Colon (tissue), 2 donors: ENCODE measurements at regions not wholly inside any gene's neighbourhood (a gene's known extent, or its start where the extent isn't known, plus 50 kb on each side); places are given as distances from the start of the nearest gene placed in this dataset.

ENCODE experiments used
- FAIRE-seq: peaks from 2 replicates; lab custom pipeline; 2012; peaks lifted over from hg19 to GRCh38; lab: Jason Lieb, UNC
- donor health status: control.
- donor health status: control.

DNA sequence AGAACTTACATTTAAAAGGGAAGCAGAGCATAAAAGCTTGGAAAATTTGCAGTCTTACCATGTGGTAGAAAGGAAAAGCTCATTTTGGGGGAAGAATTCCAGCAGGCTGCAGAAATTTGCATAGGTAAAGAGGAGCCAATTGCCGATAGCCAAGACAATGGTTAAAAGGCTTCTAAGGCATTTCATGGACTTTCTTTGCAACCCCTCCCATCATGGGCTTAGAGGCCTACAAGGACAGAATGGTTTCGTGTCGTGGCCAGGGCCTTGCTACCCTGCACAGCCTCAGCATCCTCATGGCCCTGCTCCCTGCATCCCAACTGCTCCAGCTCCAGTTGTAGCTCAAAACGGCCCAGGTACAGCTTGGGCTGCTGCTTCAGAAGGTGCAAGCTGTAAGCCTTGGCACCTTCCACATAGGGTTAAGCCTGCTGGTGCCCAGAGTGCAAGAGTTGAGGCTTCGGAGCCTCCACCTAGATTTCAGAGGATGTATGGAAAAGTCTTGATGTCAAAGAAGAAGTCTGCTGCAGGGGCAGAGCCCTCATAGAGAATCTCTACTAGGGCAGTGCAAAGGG, 420.3 kb downstream of the PCDH17 start:
- no peak for FAIRE-seq

DNA sequence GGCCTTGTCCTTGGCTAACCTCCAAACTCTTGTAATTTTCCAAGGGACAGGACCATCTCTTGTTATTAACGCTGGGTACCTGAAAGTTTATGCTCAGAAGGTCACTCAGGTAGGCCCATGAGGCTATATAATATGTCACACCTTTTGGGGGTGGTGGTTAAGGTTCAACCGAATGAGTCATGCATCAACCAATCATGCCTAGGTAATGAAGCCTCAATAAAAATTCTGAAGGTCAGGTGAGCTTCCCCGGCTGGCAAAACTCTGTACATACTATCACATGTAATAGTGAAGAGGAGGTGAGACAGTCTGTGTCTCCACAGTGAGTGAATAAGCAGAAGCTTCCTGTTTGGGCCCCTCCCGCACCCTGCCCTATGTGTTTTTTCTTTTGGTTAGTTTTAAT, 424.9 kb downstream of the PCDH17 start:
- FAIRE-seq, result no peak

DNA sequence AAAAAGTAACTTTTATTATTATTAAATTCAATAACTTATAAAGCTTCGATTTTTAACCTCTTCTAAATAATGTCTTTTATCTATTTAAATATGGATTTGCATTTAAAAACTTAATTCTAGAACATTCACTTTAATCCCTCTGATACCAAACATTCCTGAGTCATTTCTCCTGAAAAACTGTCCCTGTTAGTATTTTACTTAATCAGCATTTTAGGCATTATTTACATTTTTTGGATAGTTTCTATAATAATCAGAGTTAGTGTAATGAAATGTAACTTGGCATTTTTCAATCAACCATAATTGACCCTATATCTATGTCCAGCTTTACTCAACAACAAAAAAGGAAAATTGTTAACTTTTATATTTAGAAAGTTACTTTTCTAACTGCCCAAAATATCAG, 428.1 kb downstream of the PCDH17 start:
- FAIRE-seq, result no peak

DNA sequence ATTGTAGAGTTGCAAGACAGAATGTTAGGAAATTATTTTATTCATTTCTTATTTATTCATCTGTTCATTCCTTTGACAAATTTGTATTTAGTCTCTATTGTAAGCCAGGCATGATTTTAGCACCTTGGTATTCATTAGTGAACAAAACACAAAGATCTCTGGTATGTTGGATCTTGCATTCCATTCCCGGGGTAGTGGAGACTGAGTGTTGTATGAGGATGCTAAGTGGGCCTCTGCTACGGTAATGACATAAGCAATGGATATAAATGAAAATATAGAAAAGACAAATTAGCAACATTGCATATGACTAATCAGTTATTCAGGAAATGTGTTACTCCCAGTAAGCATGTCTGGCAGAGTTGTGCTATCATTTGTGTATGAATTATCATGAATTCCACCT, 449.3 kb downstream of the PCDH17 start:
- FAIRE-seq, result no peak

DNA sequence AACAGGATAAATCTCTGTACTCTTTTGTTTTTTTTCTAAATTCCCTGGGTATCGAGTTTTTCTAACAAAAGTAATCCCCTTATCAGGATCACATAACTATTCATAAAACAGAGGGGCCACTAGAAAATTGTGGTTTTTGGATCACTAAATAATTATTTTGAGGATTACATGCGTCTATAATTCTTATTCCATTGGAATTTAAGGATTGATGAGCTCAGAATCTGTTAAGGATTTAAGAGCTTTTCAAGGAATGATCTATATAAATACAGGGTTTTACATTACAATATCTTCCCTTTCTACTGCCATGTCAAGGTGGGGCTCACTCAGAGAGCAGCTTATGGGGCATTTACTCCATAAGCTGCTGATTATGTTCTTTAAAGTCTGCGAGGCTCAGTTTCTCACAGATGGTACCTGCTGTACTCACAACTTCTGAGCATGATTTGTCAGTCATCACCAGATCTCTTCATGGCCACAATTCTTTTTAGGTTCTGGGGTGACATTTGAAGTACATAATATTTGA, 449.8 kb downstream of the PCDH17 start:
- FAIRE-seq, result no peak

DNA sequence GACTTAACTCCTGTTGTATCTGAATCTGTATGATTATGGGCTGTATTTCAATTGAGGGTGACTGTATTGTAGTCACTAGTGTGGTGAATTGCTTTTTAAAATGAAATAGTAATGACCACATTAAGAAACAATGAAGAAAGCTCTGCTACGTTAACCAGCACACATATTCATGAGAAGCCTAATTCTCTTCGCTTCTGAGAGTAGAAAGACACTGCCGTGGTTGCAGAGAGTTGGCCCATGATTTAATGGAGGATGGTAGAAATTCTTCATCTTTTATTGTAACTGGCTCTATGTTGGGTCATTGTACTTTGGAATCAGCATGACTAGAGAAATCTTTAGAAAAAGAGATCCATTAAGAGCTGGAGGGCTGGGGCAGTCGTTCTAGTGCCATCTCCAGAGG, 451.5 kb downstream of the PCDH17 start:
- FAIRE-seq, result no peak

DNA sequence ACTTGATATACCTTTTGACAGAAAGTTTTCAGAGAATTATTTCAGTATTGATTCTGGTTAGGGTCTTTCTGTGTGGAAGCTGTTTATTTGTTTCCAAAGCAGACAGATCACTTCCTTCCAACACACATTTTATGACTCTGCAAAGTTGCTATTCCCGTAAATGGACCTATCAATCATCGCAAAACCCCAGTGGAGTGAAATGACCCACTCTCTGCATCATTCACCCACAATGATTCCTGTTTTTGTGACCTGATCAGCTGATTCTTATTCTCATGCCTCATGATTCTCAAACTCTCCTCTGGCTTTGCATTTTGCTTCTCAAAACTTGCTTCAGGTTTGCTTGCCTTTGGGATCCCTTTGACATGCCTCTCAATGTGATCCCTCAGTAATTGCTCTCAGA, 453.7 kb downstream of the PCDH17 start:
- FAIRE-seq, result no peak

DNA sequence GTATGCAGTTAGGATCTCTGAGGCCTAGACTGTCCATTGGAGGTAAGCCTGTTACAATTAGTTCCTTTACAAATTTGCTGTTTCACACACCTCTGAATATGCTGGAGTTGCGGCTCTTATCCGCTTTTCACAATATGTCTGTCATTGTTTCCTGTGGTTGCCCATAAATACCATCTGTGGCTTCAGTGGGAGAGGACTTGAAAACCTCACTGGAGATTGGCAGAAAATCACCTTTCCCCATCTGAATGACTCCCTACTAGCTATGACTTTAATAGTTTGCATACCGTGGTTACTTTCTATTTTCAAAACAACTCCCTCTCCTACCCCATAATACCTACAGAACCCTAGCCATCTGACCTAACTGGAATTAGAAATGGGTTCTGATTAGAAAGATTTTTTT, 454.3 kb downstream of the PCDH17 start:
- FAIRE-seq, result no peak

DNA sequence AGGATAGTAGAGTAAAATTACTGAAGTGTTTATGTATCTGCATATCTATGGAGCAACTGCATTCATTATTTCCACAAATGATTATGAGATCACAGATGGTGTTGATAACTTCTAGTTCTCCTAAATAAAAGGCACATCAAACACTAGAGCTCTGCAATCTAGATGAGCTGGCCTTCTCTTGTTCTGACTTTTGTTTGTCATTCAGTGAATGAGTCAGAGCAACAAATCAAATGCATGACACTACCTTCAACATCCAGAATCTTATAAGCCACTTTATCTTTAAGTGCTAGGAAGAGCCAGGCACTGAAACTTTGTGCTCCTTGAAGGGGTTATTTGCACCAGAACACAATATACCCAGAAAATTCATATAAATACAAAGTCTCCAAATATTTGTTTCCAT, 456.0 kb downstream of the PCDH17 start:
- FAIRE-seq, result no peak

DNA sequence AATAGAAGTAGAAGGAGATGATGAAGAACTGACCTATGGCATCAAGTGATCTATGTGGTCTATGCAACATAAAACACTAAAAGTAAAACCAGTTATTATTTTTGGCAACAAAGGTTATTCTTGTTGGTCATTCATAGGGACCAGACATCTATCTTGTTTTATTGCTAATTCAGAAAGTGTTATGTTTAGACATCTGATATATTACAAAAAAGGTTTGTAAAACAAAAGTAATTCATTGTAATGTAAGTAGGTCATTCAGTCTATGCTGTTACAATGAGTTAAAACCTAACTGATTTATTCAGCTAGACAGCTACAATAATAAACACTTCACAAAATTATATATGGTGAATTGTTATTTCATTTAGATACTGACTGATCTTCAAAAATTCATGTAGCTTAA, 461.9 kb downstream of the PCDH17 start:
- peak; percentile 28 for FAIRE-seq

DNA sequence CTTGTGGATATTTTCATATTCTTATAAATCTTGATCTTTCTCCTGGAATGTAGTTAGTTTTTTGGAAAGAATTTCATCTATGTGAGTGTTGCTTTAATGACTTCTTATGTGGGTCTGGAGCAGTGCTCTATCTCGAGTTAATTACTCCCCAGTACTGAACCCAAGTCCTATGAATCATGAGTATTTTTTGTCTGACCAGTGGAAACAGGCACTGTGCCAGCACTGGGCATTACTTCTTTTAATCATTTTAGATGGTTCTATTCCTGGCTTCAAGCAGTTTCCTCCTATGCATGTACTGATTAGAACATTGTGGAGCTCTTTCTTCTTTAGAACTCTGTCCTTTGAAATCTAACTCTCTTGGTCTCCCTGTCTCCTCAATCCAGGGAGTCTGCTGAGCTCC, 466.3 kb downstream of the PCDH17 start:
- no peak for FAIRE-seq

DNA sequence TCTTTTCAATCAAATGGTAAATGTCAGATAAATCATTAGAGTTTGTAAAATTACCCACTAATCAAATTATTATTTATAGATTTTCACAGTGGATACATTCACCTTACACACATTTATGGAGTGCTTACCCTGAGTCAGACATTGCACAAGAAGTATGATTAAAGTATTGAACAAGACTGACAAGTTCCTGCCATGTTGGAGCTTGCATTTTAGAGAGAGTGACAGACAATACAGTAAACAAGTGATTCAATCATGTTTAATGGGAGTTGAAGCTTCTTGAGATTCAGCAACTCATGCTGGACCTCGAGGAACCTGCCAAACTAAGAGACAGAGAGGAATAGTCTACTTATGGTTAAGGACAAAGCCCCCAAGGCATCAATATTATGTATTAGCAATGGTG, 487.8 kb downstream of the PCDH17 start:
- no peak for FAIRE-seq

DNA sequence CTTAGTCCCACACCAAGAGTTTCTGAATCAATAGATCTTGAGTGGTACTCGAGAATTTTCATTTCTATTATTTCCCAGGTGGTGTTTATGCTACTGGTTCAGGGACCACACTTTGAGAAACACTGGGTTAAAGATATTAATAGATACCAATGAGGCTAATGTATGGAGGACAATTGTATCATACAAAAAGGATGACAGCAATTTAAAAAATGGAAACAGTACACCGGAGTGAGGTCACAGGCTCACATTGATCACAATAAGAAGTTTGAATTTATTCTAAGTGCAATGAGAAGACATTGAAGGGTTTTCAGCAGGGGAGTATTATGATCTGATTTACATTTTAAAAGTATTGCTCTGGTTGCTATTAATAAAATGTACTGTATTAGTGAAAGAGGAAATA, 488.3 kb downstream of the PCDH17 start:
- no peak for FAIRE-seq

DNA sequence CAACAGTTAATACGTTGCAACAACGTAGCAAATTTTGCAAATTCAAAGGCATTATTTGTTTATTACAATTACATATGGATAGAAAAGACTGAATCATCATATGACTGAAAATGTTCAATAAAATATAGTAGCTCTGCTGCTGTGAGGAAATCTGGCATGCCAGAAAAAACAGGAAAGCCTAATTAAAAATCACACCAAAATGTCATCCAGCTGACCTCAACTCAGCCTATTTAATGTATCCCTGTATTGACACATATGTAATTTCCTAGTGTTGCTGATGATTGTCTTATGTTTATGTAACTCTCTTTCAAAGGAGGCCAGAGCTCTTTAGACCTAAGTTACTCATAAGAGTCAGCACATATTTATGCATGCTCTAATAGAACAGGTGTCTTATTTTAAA, 495.0 kb downstream of the PCDH17 start:
- FAIRE-seq, result no peak

DNA sequence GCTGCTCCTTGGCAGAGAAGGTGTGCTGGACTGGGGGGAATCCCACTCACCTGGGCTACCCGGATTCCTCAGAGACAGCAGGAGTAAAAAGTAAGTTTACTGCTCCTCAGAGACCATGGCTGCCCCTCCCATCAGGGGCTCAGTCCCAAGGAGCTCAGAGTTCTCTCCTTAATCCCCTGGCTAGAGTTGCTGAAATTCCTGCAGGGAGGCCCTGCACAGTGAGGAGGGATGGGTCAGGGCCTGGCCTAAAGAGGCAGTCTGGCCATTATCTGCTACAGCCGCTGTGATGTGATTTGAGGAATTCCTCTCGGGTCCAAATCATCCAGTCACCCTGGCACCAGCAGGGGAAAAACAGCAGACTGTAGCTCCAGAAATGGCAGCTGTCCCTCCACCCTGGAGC, 502.5 kb downstream of the PCDH17 start:
- FAIRE-seq, result no peak

DNA sequence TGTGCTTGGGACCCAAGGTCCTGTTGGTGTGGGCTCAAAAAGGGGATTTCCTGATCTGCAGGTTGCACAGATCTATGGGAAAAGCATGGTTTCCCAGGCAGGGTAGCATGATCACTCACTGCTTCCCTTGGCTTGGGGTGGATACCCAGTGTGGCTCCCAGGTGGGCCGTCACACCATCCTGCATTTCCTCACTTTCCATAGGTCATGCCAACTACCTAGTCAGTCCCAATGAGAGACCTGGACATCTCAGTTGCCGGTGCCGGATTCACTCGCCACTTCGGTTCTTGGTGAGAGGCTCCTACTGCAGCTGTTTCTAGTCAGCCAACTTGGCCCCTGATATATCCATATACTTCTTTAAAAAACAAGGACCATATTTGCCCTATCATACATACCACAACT, 503.0 kb downstream of the PCDH17 start:
- no peak for FAIRE-seq

DNA sequence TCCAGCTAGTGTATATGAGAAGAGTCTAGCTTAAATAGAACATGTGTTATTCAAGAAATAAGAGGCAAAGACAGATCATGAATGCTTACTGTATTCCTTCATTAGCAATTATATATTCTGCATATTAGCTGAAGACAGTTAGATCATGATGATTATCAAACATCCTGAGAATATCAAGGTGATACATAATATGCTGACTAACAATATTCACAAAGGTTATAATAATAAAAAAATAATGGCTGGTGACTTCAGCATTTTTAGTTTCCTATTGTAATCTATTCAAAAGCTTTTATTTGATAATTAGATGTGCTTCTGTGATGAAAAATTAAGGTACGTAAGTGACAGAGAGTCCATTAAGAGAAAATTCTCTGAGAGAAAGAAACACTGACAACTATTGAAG, 511.4 kb downstream of the PCDH17 start:
- FAIRE-seq, result no peak

DNA sequence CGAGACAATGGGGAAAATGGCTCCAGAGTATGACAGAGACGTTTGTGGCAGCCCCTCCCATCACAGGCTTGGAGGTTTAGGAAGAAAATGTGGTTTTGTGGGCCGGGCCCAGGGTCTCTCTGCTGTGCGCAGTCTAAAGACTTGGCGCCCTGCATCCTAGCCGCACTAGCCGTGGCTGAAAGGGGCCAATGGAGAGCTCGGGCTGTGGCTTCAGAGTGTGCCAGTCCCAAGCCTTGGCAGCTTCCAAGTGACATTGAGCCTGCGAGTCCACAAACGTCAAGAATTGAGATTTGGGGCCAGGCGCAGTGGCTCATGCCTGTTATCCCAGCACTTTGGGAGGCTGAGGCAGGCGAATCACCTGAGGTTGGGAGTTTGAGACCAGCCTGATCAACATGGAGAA, 513.1 kb downstream of the PCDH17 start:
- FAIRE-seq, result no peak

DNA sequence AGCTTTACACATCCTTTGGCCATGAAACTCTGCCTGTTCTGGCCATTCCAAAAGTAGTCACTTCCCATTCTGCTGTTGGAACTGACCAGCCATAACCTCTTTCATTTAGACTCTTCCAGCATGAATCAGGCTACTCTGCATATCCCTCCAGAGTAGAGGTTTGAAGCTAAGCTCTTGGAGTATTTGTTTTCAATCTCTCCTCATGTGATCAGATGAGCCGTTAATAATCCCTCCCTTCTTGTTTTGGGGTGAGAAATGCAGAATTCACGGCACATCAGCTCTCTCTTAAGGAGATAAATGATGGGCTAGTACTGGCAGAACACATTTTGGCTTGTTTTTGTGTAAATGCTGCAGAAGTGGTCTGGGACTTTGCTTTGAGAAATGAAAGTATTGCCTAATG, 519.9 kb downstream of the PCDH17 start:
- no peak for FAIRE-seq

DNA sequence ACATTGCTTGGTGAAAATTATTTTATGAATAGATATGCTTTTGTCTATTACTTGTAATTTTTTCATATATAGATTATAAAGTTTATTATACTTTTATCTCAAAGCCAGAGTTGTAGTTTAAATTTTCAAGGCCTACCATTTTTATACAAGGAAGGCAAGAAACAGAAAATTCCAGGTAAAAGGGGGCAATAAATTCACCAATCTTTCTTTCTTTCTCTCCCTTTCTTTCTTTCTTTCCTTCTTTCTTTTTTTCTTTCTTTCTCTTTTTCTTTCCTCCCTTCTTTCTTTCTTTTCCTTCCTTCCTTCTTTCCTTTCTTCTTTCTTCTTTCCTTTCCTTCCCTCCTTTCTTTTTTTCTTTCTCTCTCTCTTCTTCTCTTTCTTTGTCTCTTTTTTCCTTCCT, 529.4 kb downstream of the PCDH17 start:
- FAIRE-seq, result no peak

DNA sequence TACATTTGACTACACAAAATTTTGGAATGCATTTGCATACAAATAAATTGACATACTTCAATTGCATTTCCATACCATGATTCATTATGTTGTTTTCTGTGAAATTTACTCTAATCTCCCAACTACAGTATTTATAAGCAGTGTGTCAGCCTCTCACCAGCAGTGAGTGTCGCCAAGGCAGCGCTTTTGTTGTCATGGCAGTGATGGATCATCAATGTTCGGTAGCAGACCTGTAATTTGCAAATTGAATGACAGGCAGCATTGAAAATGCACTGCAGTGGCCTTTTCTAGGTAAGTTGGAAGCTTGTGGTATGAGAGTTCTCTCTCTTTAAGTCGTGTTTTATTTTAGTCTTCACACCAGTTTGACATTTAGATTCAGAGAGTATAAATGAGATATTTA, 534.1 kb downstream of the PCDH17 start:
- FAIRE-seq, result no peak

DNA sequence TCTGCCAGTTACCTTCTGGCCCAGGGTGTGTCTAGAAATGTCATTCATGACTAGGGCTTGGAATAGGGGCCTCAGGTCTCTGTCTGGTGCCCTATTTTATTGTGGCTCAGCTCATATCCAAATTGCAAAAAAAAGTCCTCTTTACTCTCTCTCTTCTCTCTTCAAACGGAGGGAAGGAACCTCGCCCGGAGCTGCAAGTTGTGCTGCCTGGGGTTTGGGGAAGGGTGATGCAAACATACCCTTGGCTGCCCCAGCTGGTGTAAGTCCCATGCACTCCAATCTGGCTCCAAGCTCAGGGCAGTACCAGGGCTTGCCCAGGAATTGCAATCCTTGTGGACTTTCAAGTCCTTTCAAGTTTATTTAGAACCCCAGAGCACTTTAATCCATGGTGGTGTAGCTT, 549.6 kb downstream of the PCDH17 start:
- FAIRE-seq, result no peak

DNA sequence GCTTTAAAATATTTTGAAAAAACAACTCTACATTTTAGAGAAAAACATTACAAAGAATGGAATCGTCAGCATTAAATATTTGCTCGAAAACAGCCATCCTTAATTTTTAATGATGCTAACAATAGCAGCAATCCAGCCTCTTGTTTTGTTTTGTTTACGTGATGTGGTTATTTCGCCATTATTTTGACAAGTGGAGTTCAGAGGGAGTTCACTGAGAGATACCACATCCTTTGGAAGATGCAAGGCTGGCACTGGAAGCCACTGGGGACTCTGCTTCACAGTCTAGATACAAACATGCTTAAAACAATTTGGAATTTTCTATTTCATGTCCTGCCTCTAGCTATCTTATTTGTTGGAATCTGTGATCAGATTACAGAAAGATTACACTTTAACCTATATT, 556.3 kb downstream of the PCDH17 start:
- FAIRE-seq, result no peak

DNA sequence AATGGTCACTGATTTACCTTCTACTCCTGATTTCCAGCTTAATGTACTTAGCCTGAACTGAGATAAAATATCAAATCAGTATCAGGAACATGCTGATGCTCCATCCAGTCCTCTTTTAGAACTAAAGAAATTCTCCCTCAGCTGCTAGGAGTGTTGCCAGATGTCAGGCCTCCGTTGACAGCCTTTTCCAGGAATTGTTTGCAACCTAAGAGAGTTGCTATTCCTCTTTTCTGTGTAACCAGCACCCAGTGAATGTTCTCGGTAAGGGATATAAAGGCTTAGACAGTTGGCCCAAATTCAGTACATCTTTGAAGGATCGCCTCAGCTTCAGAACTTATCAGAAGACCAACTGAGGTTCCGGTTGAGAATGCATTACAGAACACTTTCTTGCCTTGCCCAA, 559.0 kb downstream of the PCDH17 start:
- no peak for FAIRE-seq

DNA sequence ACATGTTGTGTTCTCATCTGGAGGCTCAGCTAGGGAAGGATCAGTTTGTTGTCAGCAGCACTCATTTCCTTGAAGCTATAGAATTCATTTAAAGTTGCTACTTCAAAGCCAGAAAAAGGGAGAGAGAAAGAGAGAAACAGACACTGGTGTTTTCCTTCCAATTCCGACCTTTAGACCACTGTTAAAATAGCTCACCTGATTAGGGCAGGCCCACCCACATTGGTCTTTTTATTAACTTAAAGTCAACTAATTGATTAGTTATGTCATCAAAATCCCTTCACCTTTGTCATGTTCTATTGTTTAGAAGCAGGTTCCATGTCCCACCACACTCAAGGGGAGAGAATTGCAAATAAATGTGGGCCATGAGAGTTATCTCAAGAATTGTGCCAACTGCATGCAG, 560.2 kb downstream of the PCDH17 start:
- no peak for FAIRE-seq
